WTC11 (cell line): ENCODE measurements at regions not wholly inside any gene's neighbourhood (a gene's known extent, or its start where the extent isn't known, plus 50 kb on each side); places are given as distances from the start of the nearest gene placed in this dataset.

Source experiments
- ATAC-seq: fragments of 200-7000 bp; cut with Tn5 transposase; 2 replicates; pipeline ENCODE4 v1.10.0; 2021; ENCODE audit warnings: mild to moderate bottlenecking, moderate library complexity
- CTCF ChIA-PET: fragments of 300-600 bp; sonication (Branson Sonifier 250); formaldehyde crosslinking; loops from one replicate; lab custom pipeline; 2021; ENCODE audit warnings: antibody characterized with exemption; lab: Charles Lee
- POLR2A ChIA-PET: fragments of 350-600 bp; sonication (Branson Sonifier 250); formaldehyde crosslinking; loops from one replicate; lab custom pipeline; 2021; ENCODE audit warnings: antibody characterized with exemption; lab: Charles Lee
- DNase-seq: peaks from one replicate; pipeline ENCODE4 v3.0.0; 2021; ENCODE audit warnings: low spot score
- H3K27ac Mint-ChIP-seq: 2 replicates; pipeline ENCODE4 v1.8.0; 2021; ENCODE audit warnings: mixed read lengths
- H3K27me3 Mint-ChIP-seq: 2 replicates; pipeline ENCODE4 v1.8.0; 2021; ENCODE audit warnings: low read depth, mild to moderate bottlenecking, moderate library complexity, mixed read lengths
- H3K36me3 Mint-ChIP-seq: 2 replicates; pipeline ENCODE4 v1.8.0; 2021; ENCODE audit warnings: mixed read lengths
- H3K4me1 Mint-ChIP-seq: 2 replicates; pipeline ENCODE4 v1.8.0; 2022; ENCODE audit warnings: mixed read lengths
- H3K4me3 Mint-ChIP-seq: 2 replicates; pipeline ENCODE4 v1.8.0; 2021; ENCODE audit warnings: mild to moderate bottlenecking, moderate library complexity, mixed read lengths
- H3K9me3 Mint-ChIP-seq: 2 replicates; pipeline ENCODE4 v1.8.0; 2021; ENCODE audit warnings: mixed read lengths
- ATF1 ChIP-seq: sonication (generic); formaldehyde crosslinking; IDR thresholded peaks from 2 replicates; pipeline ENCODE4 v1.8.1; 2023; ENCODE audit warnings: mild to moderate bottlenecking, moderate library complexity, missing genetic modification reagents
- CREM ChIP-seq: sonication (generic); formaldehyde crosslinking; IDR thresholded peaks from 2 replicates; pipeline ENCODE4 v1.8.1; 2022; ENCODE audit warnings: mild to moderate bottlenecking, missing genetic modification reagents, moderate library complexity
- ERG ChIP-seq: fragments of 250-450 bp; sonication (Bioruptor Pico); IDR thresholded peaks from 2 replicates; pipeline ENCODE4 v1.8.0; 2021; ENCODE audit warnings: mild to moderate bottlenecking
- ETV6 ChIP-seq: sonication (generic); formaldehyde crosslinking; IDR thresholded peaks from 2 replicates; pipeline ENCODE4 v1.8.1; 2022; ENCODE audit warnings: mild to moderate bottlenecking, missing genetic modification reagents
- FOXP1 ChIP-seq: sonication (generic); formaldehyde crosslinking; IDR thresholded peaks from 2 replicates; pipeline ENCODE4 v1.8.0; 2022; ENCODE audit warnings: missing genetic modification reagents, mild to moderate bottlenecking, moderate library complexity, borderline replicate concordance
- GRHL2 ChIP-seq: fragments of 250-450 bp; sonication (Bioruptor Pico); IDR thresholded peaks from 2 replicates; pipeline ENCODE4 v1.8.0; 2022; ENCODE audit warnings: mild to moderate bottlenecking, moderate library complexity; ENCODE audit not compliant: insufficient replicate concordance, severe bottlenecking
- HMGXB4 ChIP-seq: sonication (generic); formaldehyde crosslinking; IDR thresholded peaks from 2 replicates; pipeline ENCODE4 v1.8.1; 2023; ENCODE audit warnings: mild to moderate bottlenecking, moderate library complexity, missing genetic modification reagents
- PRDM15 ChIP-seq: sonication (generic); formaldehyde crosslinking; IDR thresholded peaks from 2 replicates; pipeline ENCODE4 v1.8.0; 2022; ENCODE audit warnings: missing genetic modification reagents
- PREB ChIP-seq: sonication (generic); formaldehyde crosslinking; IDR thresholded peaks from 2 replicates; pipeline ENCODE4 v1.8.1; 2022; ENCODE audit warnings: mild to moderate bottlenecking, missing genetic modification reagents, moderate library complexity, borderline replicate concordance
- PRRX2 ChIP-seq: fragments of 250-450 bp; sonication (Bioruptor Pico); IDR thresholded peaks from 2 replicates; pipeline ENCODE4 v1.8.0; 2021; ENCODE audit warnings: mild to moderate bottlenecking
- SOX15 ChIP-seq: fragments of 250-450 bp; sonication (Bioruptor Pico); IDR thresholded peaks from 2 replicates; pipeline ENCODE4 v1.9.0; 2021; ENCODE audit warnings: mild to moderate bottlenecking
- TCF7 ChIP-seq: sonication (generic); formaldehyde crosslinking; IDR thresholded peaks from 2 replicates; pipeline ENCODE4 v1.8.0; 2022; ENCODE audit warnings: mild to moderate bottlenecking, low read depth, missing genetic modification reagents, moderate library complexity
- TP53 ChIP-seq: sonication (generic); formaldehyde crosslinking; IDR thresholded peaks from 2 replicates; pipeline ENCODE4 v1.8.1; 2023; ENCODE audit warnings: mild to moderate bottlenecking, missing genetic modification reagents
- ZNF317 ChIP-seq: sonication (generic); formaldehyde crosslinking; IDR thresholded peaks from 2 replicates; pipeline ENCODE4 v1.8.1; 2023; ENCODE audit warnings: low read depth, mild to moderate bottlenecking, moderate library complexity, missing genetic modification reagents, borderline replicate concordance
- ZNF416 ChIP-seq: fragments of 250-450 bp; sonication (Bioruptor Pico); IDR thresholded peaks from 2 replicates; pipeline ENCODE4 v1.9.0; 2021; ENCODE audit warnings: mild to moderate bottlenecking, inconsistent platforms
- ZNF512 ChIP-seq: sonication (generic); formaldehyde crosslinking; IDR thresholded peaks from 2 replicates; pipeline ENCODE4 v1.8.1; 2022; ENCODE audit warnings: missing genetic modification reagents, borderline replicate concordance
- ZNF532 ChIP-seq: fragments of 250-450 bp; sonication (Bioruptor Pico); IDR thresholded peaks from 2 replicates; pipeline ENCODE4 v1.9.0; 2021; ENCODE audit warnings: mild to moderate bottlenecking, borderline replicate concordance
- ZSCAN18 ChIP-seq: fragments of 250-450 bp; sonication (Bioruptor Pico); IDR thresholded peaks from 2 replicates; pipeline ENCODE4 v2.1.2; 2022; ENCODE audit warnings: mild to moderate bottlenecking, moderate library complexity

GRCh38 chr2:11057031-11057430 is 98.2 kb upstream of the SLC66A3 start (continued):
- TF ChIP-seq ZNF532 (no peak), ZNF317 (CRISPR knock-in tag) (no peak), ZSCAN18 (CRISPR knock-in tag) (no peak), CREM (CRISPR knock-in tag) (no peak), PRRX2 (CRISPR knock-in tag) (no peak), GRHL2 (CRISPR knock-in tag) (no peak), SOX15 (CRISPR knock-in tag) (no peak), TCF7 (CRISPR knock-in tag) (no peak), PREB (CRISPR knock-in tag) (no peak), FOXP1 (CRISPR knock-in tag) (no peak)
- TF ChIP-seq, all 79 proteins: peak for 0

- H3K27ac Mint-ChIP-seq = no peak overlapping the region
- no peak for DNase-seq
- H3K9me3 Mint-ChIP-seq = peaks cover 19% of the 10 kb centered on the region
- ATAC-seq = no peak
- peaks cover 4% of the 10 kb centered on the region for H3K36me3 Mint-ChIP-seq
- CTCF ChIA-PET = no interaction called here
- POLR2A ChIA-PET = no interaction called here
- peaks cover 3% of the 10 kb centered on the region; the same call in 1 of the 2 replicates for H3K27me3 Mint-ChIP-seq
- H3K4me1 Mint-ChIP-seq = no peaks in the 10 kb centered on the region
- no peak overlapping the region for H3K4me3 Mint-ChIP-seq
- TF ChIP-seq ATF1 (CRISPR knock-in tag) (no peak), TP53 (CRISPR knock-in tag) (no peak), FOXP1 (CRISPR knock-in tag) (no peak), PRDM15 (CRISPR knock-in tag) (no peak), ZNF512 (CRISPR knock-in tag) (no peak), ERG (CRISPR knock-in tag) (no peak), ZNF416 (CRISPR knock-in tag) (no peak), ETV6 (no peak), HMGXB4 (no peak)
These were observed 97.1 kb upstream of the SLC66A3 start for GRCh38 chr2:11058129-11058528.
